Uterus (tissue), 3 donors: ENCODE measurements at regions not wholly inside any gene's neighbourhood (a gene's known extent, or its start where the extent isn't known, plus 50 kb on each side); places are given as distances from the start of the nearest gene placed in this dataset.

Experiments used
- DNase-seq, 2 donors: peaks; one replicate each; pipeline ENCODE4 v3.0.0-alpha.2; 2019 to 2020
- H3K27ac ChIP-seq, 2 donors: fragments of 200-600 bp; sonication (generic); 1 replicate in 1 of 2; 2 replicates in 1 of 2; pipeline ENCODE4 v1.5.1; 2016 to 2018
- H3K27me3 ChIP-seq, 2 donors: fragments of 200-600 bp; sonication (generic); one replicate each; pipeline ENCODE4 v1.5.1; 2018 to 2019; ENCODE audit warnings: control low read depth in 1 of 2
- H3K36me3 ChIP-seq, 2 donors: fragments of 200-600 bp; sonication (generic); one replicate each; pipeline ENCODE4 v1.5.1; 2019; ENCODE audit warnings: control low read depth in 1 of 2
- H3K4me1 ChIP-seq, 2 donors: fragments of 200-600 bp; sonication (generic); one replicate each; pipeline ENCODE4 v1.5.1; 2018 to 2019; ENCODE audit warnings: control low read depth in 1 of 2
- H3K4me3 ChIP-seq, 2 donors: fragments of 200-600 bp; sonication (generic); 1 replicate in 1 of 2; 2 replicates in 1 of 2; pipeline ENCODE4 v1.5.1; 2018 to 2019; ENCODE audit warnings: mild to moderate bottlenecking in 1 of 2
- H3K9me3 ChIP-seq, 2 donors: fragments of 200-600 bp; sonication (generic); one replicate each; pipeline ENCODE4 v1.5.1; 2019; ENCODE audit warnings: control low read depth in 1 of 2
- CTCF ChIP-seq, 4 experiments: fragments of 200-600 bp in 2 of 4; fragments of 450-650 bp in 2 of 4; sonication (generic) in 2 of 4; IDR thresholded peaks; one replicate each; pipeline ENCODE4 v1.5.1; 2016 to 2019; ENCODE audit warnings: antibody characterized with exemption in 4 of 4, mild to moderate bottlenecking in 2 of 4, moderate library complexity in 1 of 4
- POLR2A ChIP-seq, 2 donors: fragments of 450-650 bp; IDR thresholded peaks; one replicate each; pipeline ENCODE4 v1.6.1; 2016; ENCODE audit warnings: antibody characterized with exemption in 2 of 2, mild to moderate bottlenecking in 1 of 2, moderate library complexity in 1 of 2
- intact Hi-C: fragments of 100-400 bp; cut with DNase I; formaldehyde crosslinking; loops from one replicate; pipeline ENCODE4 v1.15.1; 2023; ENCODE audit warnings: low total_unique reads
- donor health status: DM: yes; HTN: yes; CAD: no.

GRCh38 chr2:153213022-153213421 is 265.5 kb downstream of the RPRM start:
- TF ChIP-seq CTCF (IDR thresholded peaks at IDR 0.05) (no peak), POLR2A (IDR thresholded peaks at IDR 0.05) (no peak)
- Histone ChIP-seq H3K9me3 (no peaks in the 10 kb centered on the region), H3K36me3 (no peaks in the 10 kb centered on the region), H3K27me3 (no peaks in the 10 kb centered on the region), H3K4me3 (no peak overlapping the region), H3K4me1 (no peaks in the 10 kb centered on the region), H3K27ac (no peak overlapping the region)
- intact Hi-C loops: no loop called here
- DNase-seq: no peak

- no peaks in the 10 kb centered on the region for H3K36me3 ChIP-seq
- DNase-seq: no peak
- no peak overlapping the region for H3K4me3 ChIP-seq
- H3K27me3 ChIP-seq: no peaks in the 10 kb centered on the region
- TF ChIP-seq CTCF (IDR thresholded peaks at IDR 0.05) (no peak), POLR2A (IDR thresholded peaks at IDR 0.05) (no peak)
- no peaks in the 10 kb centered on the region for H3K9me3 ChIP-seq
- intact Hi-C loops: no loop called here
- no peaks in the 10 kb centered on the region for H3K4me1 ChIP-seq
- no peak overlapping the region for H3K27ac ChIP-seq
Measured at GRCh38 chr2:153197402-153198386, 280.9 kb downstream of the RPRM start.

GRCh38 chr2:153196378-153197058 is 282.0 kb downstream of the RPRM start:
- intact Hi-C loops: no loop called here
- Histone ChIP-seq H3K36me3 (no peaks in the 10 kb centered on the region), H3K27ac (no peak overlapping the region), H3K9me3 (no peaks in the 10 kb centered on the region), H3K27me3 (no peaks in the 10 kb centered on the region), H3K4me3 (no peak overlapping the region), H3K4me1 (no peaks in the 10 kb centered on the region)
- no peak for DNase-seq
- TF ChIP-seq CTCF (IDR thresholded peaks at IDR 0.05): no peak
- TF ChIP-seq POLR2A (IDR thresholded peaks at IDR 0.05): no peak

GRCh38 chr2:153195342-153195741 is 283.2 kb downstream of the RPRM start:
- no peak overlapping the region for H3K4me3 ChIP-seq
- no peaks in the 10 kb centered on the region for H3K9me3 ChIP-seq
- H3K27me3 ChIP-seq: no peaks in the 10 kb centered on the region
- no peak for TF ChIP-seq CTCF (IDR thresholded peaks at IDR 0.05)
- TF ChIP-seq POLR2A (IDR thresholded peaks at IDR 0.05): no peak
- no peak for DNase-seq
- H3K27ac ChIP-seq: no peak overlapping the region
- no peaks in the 10 kb centered on the region for H3K4me1 ChIP-seq
- intact Hi-C loops: no loop called here
- no peaks in the 10 kb centered on the region for H3K36me3 ChIP-seq
